GM12872 (cell line): ENCODE measurements at regions not wholly inside any gene's neighbourhood (a gene's known extent, or its start where the extent isn't known, plus 50 kb on each side); places are given as distances from the start of the nearest gene placed in this dataset.

ENCODE experiments used
- TF ChIP-seq, protein P1 (sequence below): IDR thresholded peaks from 3 replicates; pipeline ENCODE4 v1.5.1; 2011; ENCODE audit warnings: low read depth, mild to moderate bottlenecking, low read length, moderate library complexity; ENCODE audit not compliant: insufficient read depth

- TF ChIP-seq, protein P1, sequence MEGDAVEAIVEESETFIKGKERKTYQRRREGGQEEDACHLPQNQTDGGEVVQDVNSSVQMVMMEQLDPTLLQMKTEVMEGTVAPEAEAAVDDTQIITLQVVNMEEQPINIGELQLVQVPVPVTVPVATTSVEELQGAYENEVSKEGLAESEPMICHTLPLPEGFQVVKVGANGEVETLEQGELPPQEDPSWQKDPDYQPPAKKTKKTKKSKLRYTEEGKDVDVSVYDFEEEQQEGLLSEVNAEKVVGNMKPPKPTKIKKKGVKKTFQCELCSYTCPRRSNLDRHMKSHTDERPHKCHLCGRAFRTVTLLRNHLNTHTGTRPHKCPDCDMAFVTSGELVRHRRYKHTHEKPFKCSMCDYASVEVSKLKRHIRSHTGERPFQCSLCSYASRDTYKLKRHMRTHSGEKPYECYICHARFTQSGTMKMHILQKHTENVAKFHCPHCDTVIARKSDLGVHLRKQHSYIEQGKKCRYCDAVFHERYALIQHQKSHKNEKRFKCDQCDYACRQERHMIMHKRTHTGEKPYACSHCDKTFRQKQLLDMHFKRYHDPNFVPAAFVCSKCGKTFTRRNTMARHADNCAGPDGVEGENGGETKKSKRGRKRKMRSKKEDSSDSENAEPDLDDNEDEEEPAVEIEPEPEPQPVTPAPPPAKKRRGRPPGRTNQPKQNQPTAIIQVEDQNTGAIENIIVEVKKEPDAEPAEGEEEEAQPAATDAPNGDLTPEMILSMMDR, result no peak
Observed at GRCh38 chr6:804771-805170, 111.8 kb upstream of the EXOC2 start.

GRCh38 chr6:804317-804716 lies 111.4 kb upstream of the EXOC2 start:
- TF ChIP-seq, protein P1, result no peak

GRCh38 chr6:803191-803977 lies 110.4 kb upstream of the EXOC2 start:
- TF ChIP-seq, protein P1, result no peak

DNA sequence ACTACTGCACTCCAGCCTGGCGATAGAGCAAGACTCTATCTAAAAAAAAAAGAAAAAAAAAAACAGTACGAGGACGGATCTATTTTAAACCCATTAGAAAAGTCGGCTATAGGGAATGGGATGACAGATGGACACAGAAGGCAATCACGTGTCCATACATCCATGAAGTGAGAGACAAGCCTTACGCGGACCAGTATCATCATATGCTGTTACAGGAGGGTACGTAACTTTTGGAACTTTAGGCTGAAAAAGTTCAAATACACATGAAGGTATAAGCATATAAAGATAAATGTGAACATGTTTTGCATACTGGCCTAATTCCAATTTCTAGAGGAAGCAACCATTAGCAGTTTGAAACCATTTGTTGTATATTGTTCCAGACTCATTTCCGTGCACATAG lies 109.8 kb upstream of the EXOC2 start:
- TF ChIP-seq, protein P1, result no peak

- TF ChIP-seq, protein P1, result no peak
Observed at GRCh38 chr6:799769-800168, 106.8 kb upstream of the EXOC2 start.

DNA sequence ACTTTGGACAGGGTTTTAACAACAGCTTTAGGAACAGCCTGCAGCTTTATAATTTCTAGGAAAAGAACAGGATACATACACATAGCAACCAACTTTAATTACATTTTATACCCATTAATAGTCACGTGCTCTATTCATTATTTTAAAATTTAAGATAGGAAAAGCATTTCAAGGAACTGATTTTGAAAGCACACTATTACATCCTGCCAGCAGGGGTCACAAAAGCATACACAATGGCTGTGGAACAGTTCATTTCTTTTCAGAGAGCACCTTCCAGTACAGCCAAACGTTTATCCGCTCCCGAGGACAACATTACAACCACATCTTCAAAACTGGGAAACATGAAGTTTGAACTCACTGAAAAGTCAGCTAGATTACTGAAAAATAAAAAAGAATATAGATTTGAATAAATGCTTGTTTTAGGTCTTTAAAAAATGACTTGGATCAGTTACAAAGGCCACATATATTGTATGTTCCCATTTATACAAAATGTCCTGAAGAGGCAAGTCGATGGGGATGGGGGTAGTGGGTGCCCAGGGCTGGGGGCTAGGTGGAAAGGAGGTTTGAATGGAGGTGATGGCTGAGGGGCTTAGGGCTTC lies 104.6 kb upstream of the EXOC2 start:
- TF ChIP-seq, protein P1, result peak; percentile 73

DNA sequence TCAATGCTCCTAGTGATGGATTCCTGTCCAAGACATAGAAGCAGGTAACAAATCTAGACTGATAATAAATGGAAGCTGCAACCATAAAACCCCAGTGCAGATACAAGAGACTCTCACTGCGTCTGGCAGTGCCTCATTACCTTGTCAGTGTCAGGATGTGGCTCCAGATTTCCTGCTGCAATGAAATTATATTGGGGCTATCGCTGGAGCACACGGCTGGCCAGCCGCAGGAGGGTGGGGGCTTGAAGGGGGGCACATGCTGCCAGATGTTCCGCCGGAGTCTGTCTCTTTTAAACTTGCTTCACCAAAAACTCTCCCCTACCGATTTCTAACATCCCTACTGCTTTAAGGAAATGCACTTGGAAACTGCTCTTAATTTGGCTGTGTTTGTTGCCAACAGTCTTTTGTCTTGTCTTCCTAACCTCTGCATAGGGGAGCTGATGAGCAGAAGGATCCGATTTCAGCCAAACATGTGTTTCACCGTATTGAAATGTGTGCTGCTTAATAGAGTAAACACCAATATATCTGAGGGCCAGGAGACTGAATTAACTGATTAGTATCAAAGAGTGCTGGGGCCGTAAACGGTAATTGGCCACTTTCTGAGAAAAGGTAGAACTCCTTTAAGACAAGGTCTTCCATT lies 102.2 kb upstream of the EXOC2 start:
- TF ChIP-seq, protein P1, result no peak
